IgD-negative memory B cell (primary cell): ENCODE measurements at regions not wholly inside any gene's neighbourhood (a gene's known extent, or its start where the extent isn't known, plus 50 kb on each side); places are given as distances from the start of the nearest gene placed in this dataset.

Experiments
- H3K27ac Mint-ChIP-seq, 3 donors: one replicate each; pipeline ENCODE4 v1.8.0; 2020 to 2022; ENCODE audit warnings: mild to moderate bottlenecking in 3 of 3, mixed read lengths in 3 of 3, moderate library complexity in 1 of 3
- H3K27me3 Mint-ChIP-seq: one replicate; pipeline ENCODE4 v1.8.0; 2021; ENCODE audit warnings: mixed read lengths
- H3K36me3 Mint-ChIP-seq: one replicate; pipeline ENCODE4 v1.8.0; 2020; ENCODE audit warnings: mild to moderate bottlenecking, mixed read lengths
- H3K4me1 Mint-ChIP-seq, 3 donors: one replicate each; pipeline ENCODE4 v1.8.0; 2020 to 2022; ENCODE audit warnings: mixed read lengths in 3 of 3, mild to moderate bottlenecking in 1 of 3
- H3K4me3 Mint-ChIP-seq, 4 donors: one replicate each; pipeline ENCODE4 v1.8.0; 2020 to 2022; ENCODE audit warnings: mild to moderate bottlenecking in 4 of 4, mixed read lengths in 4 of 4, moderate library complexity in 3 of 4
- H3K9me3 Mint-ChIP-seq, 3 donors: one replicate each; pipeline ENCODE4 v1.8.0; 2020 to 2021; ENCODE audit warnings: mixed read lengths in 3 of 3, mild to moderate bottlenecking in 1 of 3

GRCh38 chr15:77742127-77742526 lies 109.4 kb upstream of the LINGO1 start:
- Mint-ChIP-seq H3K4me1 (no peaks in the 10 kb centered on the region), H3K27ac (no peak overlapping the region), H3K36me3 (no peaks in the 10 kb centered on the region), H3K27me3 (peaks cover 15% of the 10 kb centered on the region), H3K4me3 (no peak overlapping the region), H3K9me3 (no peaks in the 10 kb centered on the region)

GRCh38 chr15:77741106-77741505 lies 108.4 kb upstream of the LINGO1 start:
- H3K27me3 Mint-ChIP-seq: peaks cover 15% of the 10 kb centered on the region
- no peak overlapping the region for H3K4me3 Mint-ChIP-seq
- H3K27ac Mint-ChIP-seq: no peak overlapping the region
- no peaks in the 10 kb centered on the region for H3K36me3 Mint-ChIP-seq
- H3K9me3 Mint-ChIP-seq: no peaks in the 10 kb centered on the region
- no peaks in the 10 kb centered on the region for H3K4me1 Mint-ChIP-seq

GRCh38 chr15:77739591-77740378 lies 107.1 kb upstream of the LINGO1 start:
- Mint-ChIP-seq H3K27me3 (peaks cover 15% of the 10 kb centered on the region), H3K27ac (no peak overlapping the region), H3K4me3 (no peak overlapping the region), H3K36me3 (no peaks in the 10 kb centered on the region), H3K4me1 (no peaks in the 10 kb centered on the region), H3K9me3 (no peaks in the 10 kb centered on the region)

GRCh38 chr15:77738441-77739302 lies 106.0 kb upstream of the LINGO1 start:
- H3K9me3 Mint-ChIP-seq: no peaks in the 10 kb centered on the region
- H3K36me3 Mint-ChIP-seq: no peaks in the 10 kb centered on the region
- no peak overlapping the region for H3K27ac Mint-ChIP-seq
- peaks cover 19% of the 10 kb centered on the region for H3K27me3 Mint-ChIP-seq
- no peak overlapping the region for H3K4me3 Mint-ChIP-seq
- no peaks in the 10 kb centered on the region for H3K4me1 Mint-ChIP-seq

- Mint-ChIP-seq H3K4me1 (no peaks in the 10 kb centered on the region), H3K27ac (no peak overlapping the region), H3K9me3 (no peaks in the 10 kb centered on the region), H3K36me3 (no peaks in the 10 kb centered on the region), H3K4me3 (no peak overlapping the region), H3K27me3 (peaks cover 20% of the 10 kb centered on the region)
Measured at GRCh38 chr15:77738038-77738370, 105.3 kb upstream of the LINGO1 start.

GRCh38 chr15:77737238-77738037 lies 104.7 kb upstream of the LINGO1 start:
- H3K4me3 Mint-ChIP-seq: no peak overlapping the region
- H3K9me3 Mint-ChIP-seq: no peaks in the 10 kb centered on the region
- no peaks in the 10 kb centered on the region for H3K4me1 Mint-ChIP-seq
- no peaks in the 10 kb centered on the region for H3K36me3 Mint-ChIP-seq
- H3K27me3 Mint-ChIP-seq: peaks cover 20% of the 10 kb centered on the region
- no peak overlapping the region for H3K27ac Mint-ChIP-seq

- no peaks in the 10 kb centered on the region for H3K9me3 Mint-ChIP-seq
- H3K27me3 Mint-ChIP-seq: peaks cover 16% of the 10 kb centered on the region
- H3K36me3 Mint-ChIP-seq: no peaks in the 10 kb centered on the region
- no peak overlapping the region for H3K27ac Mint-ChIP-seq
- no peaks in the 10 kb centered on the region for H3K4me1 Mint-ChIP-seq
- H3K4me3 Mint-ChIP-seq: no peak overlapping the region
Measured at GRCh38 chr15:77734306-77734705, 101.6 kb upstream of the LINGO1 start.

GRCh38 chr15:77733579-77734300 lies 101.0 kb upstream of the LINGO1 start:
- H3K27me3 Mint-ChIP-seq: peaks cover 16% of the 10 kb centered on the region
- no peak overlapping the region for H3K27ac Mint-ChIP-seq
- no peaks in the 10 kb centered on the region for H3K9me3 Mint-ChIP-seq
- H3K4me1 Mint-ChIP-seq: no peaks in the 10 kb centered on the region
- no peak overlapping the region for H3K4me3 Mint-ChIP-seq
- no peaks in the 10 kb centered on the region for H3K36me3 Mint-ChIP-seq

GRCh38 chr15:77732514-77733335 lies 100.0 kb upstream of the LINGO1 start:
- H3K4me1 Mint-ChIP-seq: no peaks in the 10 kb centered on the region
- H3K9me3 Mint-ChIP-seq: no peaks in the 10 kb centered on the region
- H3K27ac Mint-ChIP-seq: no peak overlapping the region
- H3K36me3 Mint-ChIP-seq: no peaks in the 10 kb centered on the region
- no peak overlapping the region for H3K4me3 Mint-ChIP-seq
- peaks cover 9% of the 10 kb centered on the region for H3K27me3 Mint-ChIP-seq

- peaks cover 9% of the 10 kb centered on the region for H3K27me3 Mint-ChIP-seq
- no peaks in the 10 kb centered on the region for H3K4me1 Mint-ChIP-seq
- no peak overlapping the region for H3K4me3 Mint-ChIP-seq
- H3K9me3 Mint-ChIP-seq: no peaks in the 10 kb centered on the region
- H3K36me3 Mint-ChIP-seq: no peaks in the 10 kb centered on the region
- H3K27ac Mint-ChIP-seq: no peak overlapping the region
Measured at GRCh38 chr15:77731945-77732344, 99.2 kb upstream of the LINGO1 start.

- H3K27ac Mint-ChIP-seq: no peak overlapping the region
- no peaks in the 10 kb centered on the region for H3K4me1 Mint-ChIP-seq
- no peak overlapping the region for H3K4me3 Mint-ChIP-seq
- no peaks in the 10 kb centered on the region for H3K36me3 Mint-ChIP-seq
- H3K27me3 Mint-ChIP-seq: peaks cover 9% of the 10 kb centered on the region
- no peaks in the 10 kb centered on the region for H3K9me3 Mint-ChIP-seq
Measured at GRCh38 chr15:77731067-77731466, 98.4 kb upstream of the LINGO1 start.

- Mint-ChIP-seq H3K27me3 (peaks cover 7% of the 10 kb centered on the region), H3K27ac (no peak overlapping the region), H3K36me3 (no peaks in the 10 kb centered on the region), H3K9me3 (no peaks in the 10 kb centered on the region), H3K4me3 (no peak overlapping the region), H3K4me1 (no peaks in the 10 kb centered on the region)
Measured at GRCh38 chr15:77727635-77728304, 95.1 kb upstream of the LINGO1 start.

GRCh38 chr15:77724715-77725114 lies 92.0 kb upstream of the LINGO1 start:
- Mint-ChIP-seq H3K4me1 (peaks cover 0 to under 1% (median 0%) of the 10 kb centered on the region in 3 donors), H3K36me3 (peaks cover 2% of the 10 kb centered on the region), H3K27me3 (peaks cover 8% of the 10 kb centered on the region), H3K27ac (no peak overlapping the region), H3K9me3 (no peaks in the 10 kb centered on the region), H3K4me3 (no peak overlapping the region)
